Posterior vena cava (tissue), 2 donors: ENCODE measurements at regions not wholly inside any gene's neighbourhood (a gene's known extent, or its start where the extent isn't known, plus 50 kb on each side); places are given as distances from the start of the nearest gene placed in this dataset.

Source experiments
- DNase-seq: peaks from one replicate; pipeline ENCODE4 v3.0.0-alpha.2; 2020; ENCODE audit warnings: low spot score
- intact Hi-C, 2 donors: fragments of 100-400 bp; cut with DNase I; formaldehyde crosslinking; loops; one replicate each; pipeline versions ENCODE4 v1.14.1 to v1.14.2; 2022 to 2023
- donor health status: DM: yes; HTN: yes; CAD: no.
- donor health status: DM: yes; HTN: yes; CAD: no.

GRCh38 chr10:44854693-44855350 lies 56.3 kb upstream of the TMEM72 start:
- no peak for DNase-seq
- intact Hi-C loops = loop anchor here in 1 of 2 donors (5.0 to 10.0 kb wide), 3 partner anchors 280 to 1180 kb away; partner anchors contain the start of gene CXCL12

GRCh38 chr10:44856696-44857095 lies 54.4 kb upstream of the TMEM72 start:
- DNase-seq = no peak

GRCh38 chr10:44857363-44858016 lies 53.6 kb upstream of the TMEM72 start:
- intact Hi-C loops = loop anchor here in 1 of 2 donors (5.0 to 10.0 kb wide), 3 partner anchors 283 to 1183 kb away; partner anchors contain the start of gene CXCL12
- peak; percentile 89 for DNase-seq

More at GRCh38 chr10:44856696-44857095, 54.4 kb upstream of the TMEM72 start:
- intact Hi-C loops = loop anchor here in 1 of 2 donors (5.0 to 10.0 kb wide), 3 partner anchors 282 to 1182 kb away; partner anchors contain the start of gene CXCL12

GRCh38 chr10:44858017-44858371 lies 53.1 kb upstream of the TMEM72 start:
- no peak for DNase-seq
- intact Hi-C loops = loop anchor here in 1 of 2 donors (5.0 to 10.0 kb wide), 3 partner anchors 283 to 1183 kb away; partner anchors contain the start of gene CXCL12

GRCh38 chr10:44858988-44859387 lies 52.1 kb upstream of the TMEM72 start:
- intact Hi-C loops = loop anchor here in 1 of 2 donors (5.0 to 10.0 kb wide), 3 partner anchors 284 to 1184 kb away; partner anchors contain the start of gene CXCL12

GRCh38 chr10:44859546-44860285 lies 51.4 kb upstream of the TMEM72 start:
- intact Hi-C loops = loop anchor here (2.0 to 10.0 kb wide), 6 partner anchors 285 to 1189 kb away; partner anchors contain the start of gene CXCL12 (in 1 of the 2)
- DNase-seq = no peak

More at GRCh38 chr10:44858988-44859387, 52.1 kb upstream of the TMEM72 start:
- DNase-seq = no peak

- intact Hi-C loops = loop anchor here (2.0 to 10.0 kb wide), 3 partner anchors 479 to 1190 kb away; no protein-coding TSS in a partner anchor
- DNase-seq = peak; percentile 92
These were observed 50.1 kb upstream of the TMEM72 start for GRCh38 chr10:44860811-44861736.
